ENCODE measurements at regions not wholly inside any gene's neighbourhood (a gene's known extent, or its start where the extent isn't known, plus 50 kb on each side); places are given as distances from the start of the nearest gene placed in this dataset.

DNA sequence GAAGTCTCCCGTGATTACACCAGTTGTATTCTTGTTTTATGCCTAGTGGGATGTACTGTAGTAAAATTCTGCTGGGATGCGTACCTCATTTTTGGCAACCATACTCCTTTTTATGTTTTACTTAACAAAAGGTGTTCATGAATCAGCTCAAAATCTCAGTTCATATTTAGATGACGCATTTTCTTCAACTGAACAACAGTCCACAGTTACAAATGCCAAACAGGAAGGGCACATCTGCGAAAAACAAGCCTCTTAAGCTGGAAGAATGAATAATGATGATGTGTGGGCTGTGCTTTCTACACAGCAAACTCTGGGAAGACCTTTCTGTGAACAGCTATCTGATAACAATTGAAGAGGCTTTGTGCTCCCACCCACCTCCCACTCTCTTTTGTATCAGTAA, 68.4 kb upstream of the NRBF2 start:
- no CpG with 5 or more reads among the region's 4 CpGs for WGBS (ENCODE audit: insufficient coverage)
- no peak overlapping the region for H3K4me3 ChIP-seq (ENCODE audit: control extremely low read depth in 1 of 5, extremely low read depth in 1 of 5, insufficient read depth in 1 of 5, low read depth in 2 of 5, low read length in 4 of 5)
- TF ChIP-seq, protein P1, sequence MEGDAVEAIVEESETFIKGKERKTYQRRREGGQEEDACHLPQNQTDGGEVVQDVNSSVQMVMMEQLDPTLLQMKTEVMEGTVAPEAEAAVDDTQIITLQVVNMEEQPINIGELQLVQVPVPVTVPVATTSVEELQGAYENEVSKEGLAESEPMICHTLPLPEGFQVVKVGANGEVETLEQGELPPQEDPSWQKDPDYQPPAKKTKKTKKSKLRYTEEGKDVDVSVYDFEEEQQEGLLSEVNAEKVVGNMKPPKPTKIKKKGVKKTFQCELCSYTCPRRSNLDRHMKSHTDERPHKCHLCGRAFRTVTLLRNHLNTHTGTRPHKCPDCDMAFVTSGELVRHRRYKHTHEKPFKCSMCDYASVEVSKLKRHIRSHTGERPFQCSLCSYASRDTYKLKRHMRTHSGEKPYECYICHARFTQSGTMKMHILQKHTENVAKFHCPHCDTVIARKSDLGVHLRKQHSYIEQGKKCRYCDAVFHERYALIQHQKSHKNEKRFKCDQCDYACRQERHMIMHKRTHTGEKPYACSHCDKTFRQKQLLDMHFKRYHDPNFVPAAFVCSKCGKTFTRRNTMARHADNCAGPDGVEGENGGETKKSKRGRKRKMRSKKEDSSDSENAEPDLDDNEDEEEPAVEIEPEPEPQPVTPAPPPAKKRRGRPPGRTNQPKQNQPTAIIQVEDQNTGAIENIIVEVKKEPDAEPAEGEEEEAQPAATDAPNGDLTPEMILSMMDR (IDR thresholded peaks at IDR 0.05), result no peak
- no peak for TF ChIP-seq EZH2 (IDR thresholded peaks at IDR 0.05; ENCODE audit: borderline replicate concordance, insufficient read depth, low read depth, low read length, poor library complexity, severe bottlenecking)
- DNase-seq (no peak), ATAC-seq (ENCODE audit: low read depth) (no peak)
- peaks cover 44% of the 10 kb centered on the region for H3K27me3 Mint-ChIP-seq
- no peaks in the 10 kb centered on the region for H4K20me1 ChIP-seq (ENCODE audit: control insufficient read depth, insufficient read depth, low read length, poor library complexity, severe bottlenecking)
- peaks cover 0 to 23% (median 12%) of the 10 kb centered on the region in 4 experiments for H3K27me3 ChIP-seq (replicated peaks in 1 of 4; ENCODE audit: control extremely low read depth in 1 of 4, control insufficient read depth in 3 of 4, insufficient read depth in 4 of 4, low read length in 3 of 4)
- no peak overlapping the region for H3K27ac ChIP-seq (ENCODE audit: low read length in 2 of 2)
- no peaks in the 10 kb centered on the region for H3K9me3 Mint-ChIP-seq (ENCODE audit: insufficient read depth)
- no peaks in the 10 kb centered on the region for H3K4me1 ChIP-seq (ENCODE audit: control insufficient read depth in 2 of 2, insufficient read depth in 2 of 2, low read length in 2 of 2)
- no peaks in the 10 kb centered on the region for H3K79me2 ChIP-seq (ENCODE audit: control insufficient read depth, insufficient read depth, low read length)
- no peak overlapping the region for H3K27ac Mint-ChIP-seq
- no peak overlapping the region for H3K9ac ChIP-seq (ENCODE audit: low read length)
- CTCF ChIA-PET, result no interaction called here
- no peaks in the 10 kb centered on the region for H3K36me3 ChIP-seq (replicated peaks in 1 of 2; ENCODE audit: control extremely low read depth in 1 of 2, control insufficient read depth in 1 of 2, extremely low read depth in 1 of 2, insufficient read depth in 2 of 2, low read length in 1 of 2)
- H3K9me3 ChIP-seq (ENCODE audit: control extremely low read depth in 1 of 3, control insufficient read depth in 2 of 3, insufficient read depth in 1 of 3, low read length in 2 of 3), result no peaks in the 10 kb centered on the region
- no peak overlapping the region for H3K4me3 Mint-ChIP-seq
- H3K4me2 ChIP-seq (replicated peaks; ENCODE audit: low read depth, low read length, poor library complexity, severe bottlenecking), result no peak overlapping the region
- intact Hi-C loops (cut with micrococcal nuclease), result no loop called here
- no peak overlapping the region for H2AFZ ChIP-seq (ENCODE audit: insufficient read depth, low read depth, low read length, poor library complexity, severe bottlenecking)
- no peaks in the 10 kb centered on the region for H3K4me1 Mint-ChIP-seq
- POLR2A ChIA-PET, result no interaction called here

- Histone ChIP-seq H4K20me1 (ENCODE audit: control insufficient read depth, insufficient read depth, low read length, poor library complexity, severe bottlenecking) (no peaks in the 10 kb centered on the region), H3K27ac (ENCODE audit: low read length in 2 of 2) (no peak overlapping the region), H3K27me3 (replicated peaks in 1 of 4; ENCODE audit: control extremely low read depth in 1 of 4, control insufficient read depth in 3 of 4, insufficient read depth in 4 of 4, low read length in 3 of 4) (peaks cover 0 to 5% (median 2%) of the 10 kb centered on the region in 4 experiments), H3K4me2 (replicated peaks; ENCODE audit: low read depth, low read length, poor library complexity, severe bottlenecking) (no peak overlapping the region), H2AFZ (ENCODE audit: insufficient read depth, low read depth, low read length, poor library complexity, severe bottlenecking) (no peak overlapping the region), H3K36me3 (replicated peaks in 1 of 2; ENCODE audit: control extremely low read depth in 1 of 2, control insufficient read depth in 1 of 2, extremely low read depth in 1 of 2, insufficient read depth in 2 of 2, low read length in 1 of 2) (no peaks in the 10 kb centered on the region), H3K9ac (ENCODE audit: low read length) (no peak overlapping the region), H3K4me3 (ENCODE audit: control extremely low read depth in 1 of 5, extremely low read depth in 1 of 5, insufficient read depth in 1 of 5, low read depth in 2 of 5, low read length in 4 of 5) (no peak overlapping the region), H3K4me1 (ENCODE audit: control insufficient read depth in 2 of 2, insufficient read depth in 2 of 2, low read length in 2 of 2) (no peaks in the 10 kb centered on the region), H3K9me3 (ENCODE audit: control extremely low read depth in 1 of 3, control insufficient read depth in 2 of 3, insufficient read depth in 1 of 3, low read length in 2 of 3) (no peaks in the 10 kb centered on the region), H3K79me2 (ENCODE audit: control insufficient read depth, insufficient read depth, low read length) (no peaks in the 10 kb centered on the region)
- intact Hi-C loops (cut with micrococcal nuclease), result no loop called here
- Mint-ChIP-seq H3K27me3 (peaks cover 8% of the 10 kb centered on the region), H3K4me3 (no peak overlapping the region), H3K4me1 (no peaks in the 10 kb centered on the region), H3K9me3 (ENCODE audit: insufficient read depth) (no peaks in the 10 kb centered on the region), H3K27ac (no peak overlapping the region)
- ChIA-PET CTCF (no interaction called here), POLR2A (no interaction called here)
- DNase-seq (no peak), ATAC-seq (ENCODE audit: low read depth) (no peak)
- no peak for TF ChIP-seq EZH2 (IDR thresholded peaks at IDR 0.05; ENCODE audit: borderline replicate concordance, insufficient read depth, low read depth, low read length, poor library complexity, severe bottlenecking)
- TF ChIP-seq, protein P1 (IDR thresholded peaks at IDR 0.05), result no peak
Observed at GRCh38 chr10:63058236-63058635, 74.9 kb upstream of the NRBF2 start.

Data from B cell (primary cell).